ENCODE measurements at regions not wholly inside any gene's neighbourhood (a gene's known extent, or its start where the extent isn't known, plus 50 kb on each side); places are given as distances from the start of the nearest gene placed in this dataset.

GRCh38 chr1:18535391-18536210, 54.9 kb downstream of the KLHDC7A start:
- Mint-ChIP-seq H3K4me3 (no peak overlapping the region), H3K36me3 (ENCODE audit: low read depth) (no peaks in the 10 kb centered on the region), H3K4me1 (no peaks in the 10 kb centered on the region), H3K27me3 (no peaks in the 10 kb centered on the region), H3K27ac (no peak overlapping the region), H3K9me3 (no peaks in the 10 kb centered on the region)
- POLR2A ChIA-PET: no interaction called here
- DNase-seq: no peak
- CTCF ChIA-PET: no interaction called here

GRCh38 chr1:18536356-18536755, 55.6 kb downstream of the KLHDC7A start:
- Mint-ChIP-seq H3K4me1 (no peaks in the 10 kb centered on the region), H3K9me3 (no peaks in the 10 kb centered on the region), H3K27me3 (peaks cover 2% of the 10 kb centered on the region), H3K36me3 (ENCODE audit: low read depth) (no peaks in the 10 kb centered on the region), H3K27ac (no peak overlapping the region), H3K4me3 (no peak overlapping the region)
- no peak for DNase-seq
- POLR2A ChIA-PET: no interaction called here
- CTCF ChIA-PET: no interaction called here

GRCh38 chr1:18536915-18537314, 56.2 kb downstream of the KLHDC7A start:
- H3K4me3 Mint-ChIP-seq: no peak overlapping the region
- DNase-seq: no peak
- no peak overlapping the region for H3K27ac Mint-ChIP-seq

GRCh38 chr1:18537386-18538306, 56.9 kb downstream of the KLHDC7A start:
- ChIA-PET CTCF (no interaction called here), POLR2A (no interaction called here)
- no peaks in the 10 kb centered on the region for H3K9me3 Mint-ChIP-seq
- no peak overlapping the region for H3K27ac Mint-ChIP-seq
- no peaks in the 10 kb centered on the region for H3K4me1 Mint-ChIP-seq
- no peak for DNase-seq
- no peaks in the 10 kb centered on the region for H3K36me3 Mint-ChIP-seq (ENCODE audit: low read depth)
- H3K4me3 Mint-ChIP-seq: no peak overlapping the region
- peaks cover 12% of the 10 kb centered on the region for H3K27me3 Mint-ChIP-seq

More at GRCh38 chr1:18536915-18537314, 56.2 kb downstream of the KLHDC7A start:
- H3K9me3 Mint-ChIP-seq: no peaks in the 10 kb centered on the region
- ChIA-PET POLR2A (no interaction called here), CTCF (no interaction called here)
- no peaks in the 10 kb centered on the region for H3K4me1 Mint-ChIP-seq
- no peaks in the 10 kb centered on the region for H3K36me3 Mint-ChIP-seq (ENCODE audit: low read depth)
- peaks cover 6% of the 10 kb centered on the region for H3K27me3 Mint-ChIP-seq

GRCh38 chr1:18539171-18539570, 58.4 kb downstream of the KLHDC7A start:
- DNase-seq: no peak
- POLR2A ChIA-PET: no interaction called here
- CTCF ChIA-PET: no interaction called here

GRCh38 chr1:18540136-18540765, 59.5 kb downstream of the KLHDC7A start:
- no peaks in the 10 kb centered on the region for H3K4me1 Mint-ChIP-seq
- H3K4me3 Mint-ChIP-seq: no peak overlapping the region
- H3K36me3 Mint-ChIP-seq (ENCODE audit: low read depth): no peaks in the 10 kb centered on the region
- H3K27ac Mint-ChIP-seq: no peak overlapping the region
- ChIA-PET POLR2A (no interaction called here), CTCF (no interaction called here)
- no peak for DNase-seq
- H3K9me3 Mint-ChIP-seq: no peaks in the 10 kb centered on the region
- H3K27me3 Mint-ChIP-seq: peaks cover 22% of the 10 kb centered on the region

More at GRCh38 chr1:18539171-18539570, 58.4 kb downstream of the KLHDC7A start:
- peaks cover 13% of the 10 kb centered on the region for H3K27me3 Mint-ChIP-seq
- H3K4me1 Mint-ChIP-seq: no peaks in the 10 kb centered on the region
- no peak overlapping the region for H3K4me3 Mint-ChIP-seq
- no peak overlapping the region for H3K27ac Mint-ChIP-seq
- no peaks in the 10 kb centered on the region for H3K36me3 Mint-ChIP-seq (ENCODE audit: low read depth)
- H3K9me3 Mint-ChIP-seq: no peaks in the 10 kb centered on the region

- no peaks in the 10 kb centered on the region for H3K36me3 Mint-ChIP-seq (ENCODE audit: low read depth)
- no peaks in the 10 kb centered on the region for H3K4me1 Mint-ChIP-seq
- H3K27me3 Mint-ChIP-seq: peaks cover 22% of the 10 kb centered on the region
- POLR2A ChIA-PET: no interaction called here
- no peak overlapping the region for H3K27ac Mint-ChIP-seq
- no peak for DNase-seq
- no peaks in the 10 kb centered on the region for H3K9me3 Mint-ChIP-seq
- CTCF ChIA-PET: no interaction called here
- no peak overlapping the region for H3K4me3 Mint-ChIP-seq
These were observed 60.5 kb downstream of the KLHDC7A start for GRCh38 chr1:18541046-18541795.

GRCh38 chr1:18542351-18542750, 61.6 kb downstream of the KLHDC7A start:
- Mint-ChIP-seq H3K4me3 (no peak overlapping the region), H3K27ac (no peak overlapping the region), H3K4me1 (no peaks in the 10 kb centered on the region), H3K36me3 (ENCODE audit: low read depth) (no peaks in the 10 kb centered on the region), H3K27me3 (peaks cover 22% of the 10 kb centered on the region), H3K9me3 (no peaks in the 10 kb centered on the region)
- CTCF ChIA-PET: interaction anchor here (0.6 kb wide), 1 partner anchor 81 kb away, joined by 3 read pairs; no protein-coding TSS in a partner anchor
- POLR2A ChIA-PET: no interaction called here
- no peak for DNase-seq

GRCh38 chr1:18546026-18546425, 65.3 kb downstream of the KLHDC7A start:
- CTCF ChIA-PET: no interaction called here
- Mint-ChIP-seq H3K27ac (no peak overlapping the region), H3K4me1 (no peaks in the 10 kb centered on the region), H3K4me3 (no peak overlapping the region), H3K9me3 (no peaks in the 10 kb centered on the region), H3K36me3 (ENCODE audit: low read depth) (no peaks in the 10 kb centered on the region), H3K27me3 (peaks cover 25% of the 10 kb centered on the region)
- POLR2A ChIA-PET: no interaction called here
- DNase-seq: no peak

- H3K27me3 Mint-ChIP-seq: peaks cover 14% of the 10 kb centered on the region
- no peaks in the 10 kb centered on the region for H3K4me1 Mint-ChIP-seq
- no peak overlapping the region for H3K4me3 Mint-ChIP-seq
- ChIA-PET CTCF (no interaction called here), POLR2A (no interaction called here)
- H3K27ac Mint-ChIP-seq: no peak overlapping the region
- no peak for DNase-seq
- H3K36me3 Mint-ChIP-seq (ENCODE audit: low read depth): no peaks in the 10 kb centered on the region
- no peaks in the 10 kb centered on the region for H3K9me3 Mint-ChIP-seq
These were observed 66.7 kb downstream of the KLHDC7A start for GRCh38 chr1:18547460-18547859.

- no peak overlapping the region for H3K4me3 Mint-ChIP-seq
- H3K27me3 Mint-ChIP-seq: peaks cover 13% of the 10 kb centered on the region
- no peaks in the 10 kb centered on the region for H3K4me1 Mint-ChIP-seq
- CTCF ChIA-PET: no interaction called here
- no peak for DNase-seq
- H3K27ac Mint-ChIP-seq: no peak overlapping the region
- H3K36me3 Mint-ChIP-seq (ENCODE audit: low read depth): no peaks in the 10 kb centered on the region
- POLR2A ChIA-PET: no interaction called here
- no peaks in the 10 kb centered on the region for H3K9me3 Mint-ChIP-seq
These were observed 67.9 kb downstream of the KLHDC7A start for GRCh38 chr1:18548643-18549042.

GRCh38 chr1:18549106-18549505, 68.4 kb downstream of the KLHDC7A start:
- Mint-ChIP-seq H3K4me1 (no peaks in the 10 kb centered on the region), H3K27me3 (peaks cover 13% of the 10 kb centered on the region), H3K9me3 (no peaks in the 10 kb centered on the region), H3K27ac (no peak overlapping the region), H3K36me3 (ENCODE audit: low read depth) (no peaks in the 10 kb centered on the region), H3K4me3 (no peak overlapping the region)
- DNase-seq: no peak
- POLR2A ChIA-PET: no interaction called here
- CTCF ChIA-PET: no interaction called here

GRCh38 chr1:18549906-18550305, 69.2 kb downstream of the KLHDC7A start:
- H3K9me3 Mint-ChIP-seq: no peaks in the 10 kb centered on the region
- no peaks in the 10 kb centered on the region for H3K36me3 Mint-ChIP-seq (ENCODE audit: low read depth)
- CTCF ChIA-PET: no interaction called here
- no peak overlapping the region for H3K27ac Mint-ChIP-seq
- POLR2A ChIA-PET: no interaction called here
- no peak for DNase-seq
- H3K4me1 Mint-ChIP-seq: no peaks in the 10 kb centered on the region
- peaks cover 6% of the 10 kb centered on the region for H3K27me3 Mint-ChIP-seq
- no peak overlapping the region for H3K4me3 Mint-ChIP-seq
